K562 (cell line): ENCODE measurements at regions not wholly inside any gene's neighbourhood (a gene's known extent, or its start where the extent isn't known, plus 50 kb on each side); places are given as distances from the start of the nearest gene placed in this dataset.

Source experiments
- ASH1L ChIP-seq: fragments of 450-650 bp; IDR thresholded peaks from 2 replicates; pipeline ENCODE4 v1.6.1; 2018; ENCODE audit warnings: borderline replicate concordance, mild to moderate bottlenecking, low read depth; ENCODE audit not compliant: partially characterized antibody
- FOXA3 ChIP-seq, 2 experiments: fragments of 450-650 bp in 1 of 2; sonication (generic) in 1 of 2; formaldehyde crosslinking; IDR thresholded peaks in 1 of 2; conservative IDR thresholded peaks in 1 of 2; 2 replicates each; pipeline versions ENCODE4 v1.4.0 to v1.8.0; 2020 to 2022; ENCODE audit warnings: mild to moderate bottlenecking in 2 of 2, missing genetic modification reagents in 1 of 2
- LARP7 ChIP-seq: fragments of 450-650 bp; IDR thresholded peaks from 2 replicates; pipeline ENCODE4 v1.6.1; 2016
- RBM39 ChIP-seq: fragments of 200-400 bp; formaldehyde crosslinking; optimal IDR thresholded peaks from 2 replicates; pipeline ENCODE3; 2018; ENCODE audit warnings: low read depth, low read length
- SAFB2 ChIP-seq: fragments of 200-400 bp; formaldehyde crosslinking; IDR thresholded peaks from 2 replicates; pipeline ENCODE4 v1.6.1; 2018; ENCODE audit warnings: borderline replicate concordance, low read length, low read depth, moderate library complexity; ENCODE audit not compliant: severe bottlenecking
- SMARCA4 ChIP-seq: fragments of 450-650 bp; IDR thresholded peaks from 2 replicates; pipeline ENCODE4 v1.6.1; 2016
- XRCC3 ChIP-seq: fragments of 450-650 bp; IDR thresholded peaks from 2 replicates; pipeline ENCODE4 v1.6.1; 2017; ENCODE audit warnings: mild to moderate bottlenecking, moderate library complexity
- ZNF316 ChIP-seq: fragments of 450-650 bp; IDR thresholded peaks from 2 replicates; pipeline ENCODE4 v1.6.1; 2016
- ZNF41 ChIP-seq: fragments of 250-450 bp; sonication (Bioruptor Pico); conservative IDR thresholded peaks from 2 replicates; pipeline ENCODE4 v1.4.0; 2020; ENCODE audit warnings: mild to moderate bottlenecking
- ZNF780A ChIP-seq: fragments of 250-450 bp; sonication (Bioruptor Pico); IDR thresholded peaks from 2 replicates; pipeline ENCODE4 v1.5.0; 2021; ENCODE audit warnings: mild to moderate bottlenecking
- TF ChIP-seq, protein P1 (sequence below): sonication (generic); formaldehyde crosslinking; IDR thresholded peaks from 2 replicates; pipeline ENCODE4 v1.5.0; 2020; ENCODE audit warnings: missing genetic modification reagents
- TF ChIP-seq, protein P2 (sequence below): fragments of 250-450 bp; sonication (Bioruptor Pico); IDR thresholded peaks from 2 replicates; pipeline ENCODE4 v1.4.0; 2020; ENCODE audit warnings: mild to moderate bottlenecking, moderate library complexity, borderline replicate concordance
- TF ChIP-seq, protein P3 (sequence below): sonication (generic); formaldehyde crosslinking; IDR thresholded peaks from 2 replicates; pipeline ENCODE4 v1.9.0; 2022; ENCODE audit warnings: mild to moderate bottlenecking, missing genetic modification reagents
- TF ChIP-seq, protein P4 (sequence below): fragments of 450-650 bp; formaldehyde crosslinking; IDR thresholded peaks from 2 replicates; pipeline ENCODE4 v1.4.0; 2022; ENCODE audit warnings: mild to moderate bottlenecking, moderate library complexity
- TF ChIP-seq, protein P5 (sequence below), 3 experiments: fragments of 200-800 bp in 1 of 3; fragments of 250-450 bp in 1 of 3; fragments of 450-650 bp in 1 of 3; sonication (Bioruptor Pico) in 1 of 3; sonication (Bioruptor generic) in 1 of 3; formaldehyde crosslinking in 1 of 3; IDR thresholded peaks; 2 replicates each; pipeline versions ENCODE4 v1.6.1 to v1.8.0; 2016 to 2022; ENCODE audit warnings: mild to moderate bottlenecking in 2 of 3, missing genetic modification characterization in 2 of 3, missing compliant biosample characterization in 1 of 3, moderate library complexity in 1 of 3

DNA sequence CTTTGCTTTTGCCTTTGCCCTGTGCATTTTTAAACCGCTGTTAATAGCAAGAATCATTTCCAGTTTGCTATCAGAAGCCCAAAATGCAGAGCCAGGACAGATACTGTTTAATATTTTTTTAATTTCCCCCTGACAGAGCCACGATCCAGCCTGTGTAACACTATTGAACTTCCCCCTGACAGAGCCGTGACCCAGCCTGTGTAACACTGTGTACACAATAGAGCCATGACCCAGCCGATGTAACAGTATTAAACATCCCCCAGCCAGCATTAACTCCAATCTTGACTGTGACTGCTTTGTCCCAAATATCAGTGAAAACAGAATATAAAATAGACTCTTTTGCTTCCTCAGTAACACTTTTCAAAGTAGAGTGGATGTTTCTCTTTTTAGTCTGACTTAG, 607.9 kb upstream of the CDH5 start (continued):
- TF ChIP-seq, protein P1, sequence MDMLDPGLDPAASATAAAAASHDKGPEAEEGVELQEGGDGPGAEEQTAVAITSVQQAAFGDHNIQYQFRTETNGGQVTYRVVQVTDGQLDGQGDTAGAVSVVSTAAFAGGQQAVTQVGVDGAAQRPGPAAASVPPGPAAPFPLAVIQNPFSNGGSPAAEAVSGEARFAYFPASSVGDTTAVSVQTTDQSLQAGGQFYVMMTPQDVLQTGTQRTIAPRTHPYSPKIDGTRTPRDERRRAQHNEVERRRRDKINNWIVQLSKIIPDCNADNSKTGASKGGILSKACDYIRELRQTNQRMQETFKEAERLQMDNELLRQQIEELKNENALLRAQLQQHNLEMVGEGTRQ (CRISPR knock-in tag): no peak
- TF ChIP-seq ASH1L (no peak), RBM39 (no peak), SAFB2 (no peak), FOXA3 (CRISPR knock-in tag; conservative IDR thresholded peaks at IDR 0.05 in 1 of 2, IDR thresholded peaks at IDR 0.05 in 1 of 2) (peak in 1 of 2 experiments; percentile 70; a peak in 2 of 4 replicates), LARP7 (no peak), ZNF41 (CRISPR knock-in tag) (no peak), XRCC3 (no peak), SMARCA4 (no peak), ZNF316 (no peak), ZNF780A (no peak)
- TF ChIP-seq, protein P2, sequence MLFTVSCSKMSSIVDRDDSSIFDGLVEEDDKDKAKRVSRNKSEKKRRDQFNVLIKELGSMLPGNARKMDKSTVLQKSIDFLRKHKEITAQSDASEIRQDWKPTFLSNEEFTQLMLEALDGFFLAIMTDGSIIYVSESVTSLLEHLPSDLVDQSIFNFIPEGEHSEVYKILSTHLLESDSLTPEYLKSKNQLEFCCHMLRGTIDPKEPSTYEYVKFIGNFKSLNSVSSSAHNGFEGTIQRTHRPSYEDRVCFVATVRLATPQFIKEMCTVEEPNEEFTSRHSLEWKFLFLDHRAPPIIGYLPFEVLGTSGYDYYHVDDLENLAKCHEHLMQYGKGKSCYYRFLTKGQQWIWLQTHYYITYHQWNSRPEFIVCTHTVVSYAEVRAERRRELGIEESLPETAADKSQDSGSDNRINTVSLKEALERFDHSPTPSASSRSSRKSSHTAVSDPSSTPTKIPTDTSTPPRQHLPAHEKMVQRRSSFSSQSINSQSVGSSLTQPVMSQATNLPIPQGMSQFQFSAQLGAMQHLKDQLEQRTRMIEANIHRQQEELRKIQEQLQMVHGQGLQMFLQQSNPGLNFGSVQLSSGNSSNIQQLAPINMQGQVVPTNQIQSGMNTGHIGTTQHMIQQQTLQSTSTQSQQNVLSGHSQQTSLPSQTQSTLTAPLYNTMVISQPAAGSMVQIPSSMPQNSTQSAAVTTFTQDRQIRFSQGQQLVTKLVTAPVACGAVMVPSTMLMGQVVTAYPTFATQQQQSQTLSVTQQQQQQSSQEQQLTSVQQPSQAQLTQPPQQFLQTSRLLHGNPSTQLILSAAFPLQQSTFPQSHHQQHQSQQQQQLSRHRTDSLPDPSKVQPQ (CRISPR knock-in tag): no peak
- TF ChIP-seq, protein P3, sequence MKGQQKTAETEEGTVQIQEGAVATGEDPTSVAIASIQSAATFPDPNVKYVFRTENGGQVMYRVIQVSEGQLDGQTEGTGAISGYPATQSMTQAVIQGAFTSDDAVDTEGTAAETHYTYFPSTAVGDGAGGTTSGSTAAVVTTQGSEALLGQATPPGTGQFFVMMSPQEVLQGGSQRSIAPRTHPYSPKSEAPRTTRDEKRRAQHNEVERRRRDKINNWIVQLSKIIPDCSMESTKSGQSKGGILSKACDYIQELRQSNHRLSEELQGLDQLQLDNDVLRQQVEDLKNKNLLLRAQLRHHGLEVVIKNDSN: no peak
- TF ChIP-seq, protein P4, sequence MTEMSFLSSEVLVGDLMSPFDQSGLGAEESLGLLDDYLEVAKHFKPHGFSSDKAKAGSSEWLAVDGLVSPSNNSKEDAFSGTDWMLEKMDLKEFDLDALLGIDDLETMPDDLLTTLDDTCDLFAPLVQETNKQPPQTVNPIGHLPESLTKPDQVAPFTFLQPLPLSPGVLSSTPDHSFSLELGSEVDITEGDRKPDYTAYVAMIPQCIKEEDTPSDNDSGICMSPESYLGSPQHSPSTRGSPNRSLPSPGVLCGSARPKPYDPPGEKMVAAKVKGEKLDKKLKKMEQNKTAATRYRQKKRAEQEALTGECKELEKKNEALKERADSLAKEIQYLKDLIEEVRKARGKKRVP (CRISPR knock-in tag): no peak
- TF ChIP-seq, protein P5, sequence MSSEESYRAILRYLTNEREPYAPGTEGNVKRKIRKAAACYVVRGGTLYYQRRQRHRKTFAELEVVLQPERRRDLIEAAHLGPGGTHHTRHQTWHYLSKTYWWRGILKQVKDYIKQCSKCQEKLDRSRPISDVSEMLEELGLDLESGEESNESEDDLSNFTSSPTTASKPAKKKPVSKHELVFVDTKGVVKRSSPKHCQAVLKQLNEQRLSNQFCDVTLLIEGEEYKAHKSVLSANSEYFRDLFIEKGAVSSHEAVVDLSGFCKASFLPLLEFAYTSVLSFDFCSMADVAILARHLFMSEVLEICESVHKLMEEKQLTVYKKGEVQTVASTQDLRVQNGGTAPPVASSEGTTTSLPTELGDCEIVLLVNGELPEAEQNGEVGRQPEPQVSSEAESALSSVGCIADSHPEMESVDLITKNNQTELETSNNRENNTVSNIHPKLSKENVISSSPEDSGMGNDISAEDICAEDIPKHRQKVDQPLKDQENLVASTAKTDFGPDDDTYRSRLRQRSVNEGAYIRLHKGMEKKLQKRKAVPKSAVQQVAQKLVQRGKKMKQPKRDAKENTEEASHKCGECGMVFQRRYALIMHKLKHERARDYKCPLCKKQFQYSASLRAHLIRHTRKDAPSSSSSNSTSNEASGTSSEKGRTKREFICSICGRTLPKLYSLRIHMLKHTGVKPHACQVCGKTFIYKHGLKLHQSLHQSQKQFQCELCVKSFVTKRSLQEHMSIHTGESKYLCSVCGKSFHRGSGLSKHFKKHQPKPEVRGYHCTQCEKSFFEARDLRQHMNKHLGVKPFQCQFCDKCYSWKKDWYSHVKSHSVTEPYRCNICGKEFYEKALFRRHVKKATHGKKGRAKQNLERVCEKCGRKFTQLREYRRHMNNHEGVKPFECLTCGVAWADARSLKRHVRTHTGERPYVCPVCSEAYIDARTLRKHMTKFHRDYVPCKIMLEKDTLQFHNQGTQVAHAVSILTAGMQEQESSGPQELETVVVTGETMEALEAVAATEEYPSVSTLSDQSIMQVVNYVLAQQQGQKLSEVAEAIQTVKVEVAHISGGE (CRISPR knock-in tag; IDR thresholded peaks at IDR 0.05): peak in 1 of 3 experiments; percentile 75; a peak in 2 of 6 replicates
